ENCODE measurements at regions not wholly inside any gene's neighbourhood (a gene's known extent, or its start where the extent isn't known, plus 50 kb on each side); places are given as distances from the start of the nearest gene placed in this dataset.

DNA sequence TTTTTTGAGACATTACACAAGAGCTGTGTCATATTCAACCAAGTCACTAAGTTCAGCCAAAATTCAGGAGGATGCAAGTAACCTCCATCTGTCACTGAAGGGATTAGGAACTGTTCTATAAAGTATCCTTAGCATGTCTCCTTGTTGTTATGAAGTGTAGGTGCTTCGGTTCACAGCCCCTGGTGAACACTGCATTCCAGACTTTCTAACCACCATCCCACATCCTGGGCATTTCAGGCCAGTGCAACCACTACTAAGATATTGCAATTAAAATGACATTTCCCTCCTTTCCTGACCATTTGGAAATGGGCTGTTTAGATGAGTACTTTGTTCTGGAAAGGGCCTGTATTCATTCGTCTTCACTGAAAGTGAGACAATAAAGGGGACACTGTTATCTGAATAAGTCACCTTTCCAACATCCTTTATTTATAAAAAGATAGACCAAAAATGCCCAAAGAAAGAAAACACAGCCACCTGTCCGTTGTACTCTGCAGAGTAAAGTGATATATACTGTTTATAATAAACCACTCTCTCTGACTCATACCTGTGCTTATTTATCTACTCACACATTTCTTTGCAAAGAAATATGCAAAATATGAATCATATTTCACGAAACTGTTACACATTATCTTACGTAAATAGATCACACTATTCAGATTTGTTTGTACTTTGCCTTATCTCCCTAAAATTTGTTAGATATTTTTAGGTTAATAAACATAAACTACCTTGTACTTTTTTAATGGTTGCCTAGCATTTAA is 861.9 kb downstream of the CDH18 start:
- TF ChIP-seq, protein P1, sequence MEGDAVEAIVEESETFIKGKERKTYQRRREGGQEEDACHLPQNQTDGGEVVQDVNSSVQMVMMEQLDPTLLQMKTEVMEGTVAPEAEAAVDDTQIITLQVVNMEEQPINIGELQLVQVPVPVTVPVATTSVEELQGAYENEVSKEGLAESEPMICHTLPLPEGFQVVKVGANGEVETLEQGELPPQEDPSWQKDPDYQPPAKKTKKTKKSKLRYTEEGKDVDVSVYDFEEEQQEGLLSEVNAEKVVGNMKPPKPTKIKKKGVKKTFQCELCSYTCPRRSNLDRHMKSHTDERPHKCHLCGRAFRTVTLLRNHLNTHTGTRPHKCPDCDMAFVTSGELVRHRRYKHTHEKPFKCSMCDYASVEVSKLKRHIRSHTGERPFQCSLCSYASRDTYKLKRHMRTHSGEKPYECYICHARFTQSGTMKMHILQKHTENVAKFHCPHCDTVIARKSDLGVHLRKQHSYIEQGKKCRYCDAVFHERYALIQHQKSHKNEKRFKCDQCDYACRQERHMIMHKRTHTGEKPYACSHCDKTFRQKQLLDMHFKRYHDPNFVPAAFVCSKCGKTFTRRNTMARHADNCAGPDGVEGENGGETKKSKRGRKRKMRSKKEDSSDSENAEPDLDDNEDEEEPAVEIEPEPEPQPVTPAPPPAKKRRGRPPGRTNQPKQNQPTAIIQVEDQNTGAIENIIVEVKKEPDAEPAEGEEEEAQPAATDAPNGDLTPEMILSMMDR (IDR thresholded peaks at IDR 0.05; ENCODE audit: poor library complexity): no peak
- TF ChIP-seq EZH2phosphoT487 (IDR thresholded peaks at IDR 0.05; ENCODE audit: low read depth, severe bottlenecking, unreplicated experiment): no peak
